ENCODE measurements at regions not wholly inside any gene's neighbourhood (a gene's known extent, or its start where the extent isn't known, plus 50 kb on each side); places are given as distances from the start of the nearest gene placed in this dataset.

- no peak for DNase-seq
Observed at GRCh38 chr16:5693426-5693825, 595.8 kb upstream of the EEF2KMT start.

- DNase-seq: no peak
Observed at GRCh38 chr16:5681966-5682365, 584.4 kb upstream of the EEF2KMT start.

DNA sequence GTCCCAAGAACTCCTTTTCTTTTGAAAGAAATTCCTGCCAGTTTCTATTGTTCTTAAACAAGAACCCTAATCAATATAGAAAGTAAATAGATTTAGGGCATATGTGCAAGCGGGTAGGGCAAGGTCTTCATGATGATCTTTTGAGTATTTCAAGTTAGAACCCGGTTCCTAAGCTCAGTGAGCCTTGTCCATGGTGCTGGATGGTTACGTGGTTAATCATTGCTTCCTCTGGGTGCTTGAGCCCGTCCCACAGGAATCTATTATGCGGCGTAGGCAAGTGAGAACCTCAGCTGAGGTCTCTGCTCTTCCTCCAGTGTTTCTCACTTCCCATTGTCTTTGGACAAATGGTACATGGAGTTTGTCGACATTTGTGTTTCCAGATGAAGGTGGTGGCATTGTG is 580.8 kb upstream of the EEF2KMT start:
- DNase-seq: no peak

- DNase-seq: no peak
Observed at GRCh38 chr16:5671421-5671820, 573.8 kb upstream of the EEF2KMT start.

- no peak for DNase-seq
Observed at GRCh38 chr16:5670198-5670597, 572.6 kb upstream of the EEF2KMT start.

GRCh38 chr16:5668553-5668952 is 571.0 kb upstream of the EEF2KMT start:
- no peak for DNase-seq

- no peak for DNase-seq
Observed at GRCh38 chr16:5665834-5666233, 568.2 kb upstream of the EEF2KMT start.

- DNase-seq: no peak
Observed at GRCh38 chr16:5653789-5654188, 556.2 kb upstream of the EEF2KMT start.

GRCh38 chr16:5653041-5653440 is 555.4 kb upstream of the EEF2KMT start:
- no peak for DNase-seq

DNA sequence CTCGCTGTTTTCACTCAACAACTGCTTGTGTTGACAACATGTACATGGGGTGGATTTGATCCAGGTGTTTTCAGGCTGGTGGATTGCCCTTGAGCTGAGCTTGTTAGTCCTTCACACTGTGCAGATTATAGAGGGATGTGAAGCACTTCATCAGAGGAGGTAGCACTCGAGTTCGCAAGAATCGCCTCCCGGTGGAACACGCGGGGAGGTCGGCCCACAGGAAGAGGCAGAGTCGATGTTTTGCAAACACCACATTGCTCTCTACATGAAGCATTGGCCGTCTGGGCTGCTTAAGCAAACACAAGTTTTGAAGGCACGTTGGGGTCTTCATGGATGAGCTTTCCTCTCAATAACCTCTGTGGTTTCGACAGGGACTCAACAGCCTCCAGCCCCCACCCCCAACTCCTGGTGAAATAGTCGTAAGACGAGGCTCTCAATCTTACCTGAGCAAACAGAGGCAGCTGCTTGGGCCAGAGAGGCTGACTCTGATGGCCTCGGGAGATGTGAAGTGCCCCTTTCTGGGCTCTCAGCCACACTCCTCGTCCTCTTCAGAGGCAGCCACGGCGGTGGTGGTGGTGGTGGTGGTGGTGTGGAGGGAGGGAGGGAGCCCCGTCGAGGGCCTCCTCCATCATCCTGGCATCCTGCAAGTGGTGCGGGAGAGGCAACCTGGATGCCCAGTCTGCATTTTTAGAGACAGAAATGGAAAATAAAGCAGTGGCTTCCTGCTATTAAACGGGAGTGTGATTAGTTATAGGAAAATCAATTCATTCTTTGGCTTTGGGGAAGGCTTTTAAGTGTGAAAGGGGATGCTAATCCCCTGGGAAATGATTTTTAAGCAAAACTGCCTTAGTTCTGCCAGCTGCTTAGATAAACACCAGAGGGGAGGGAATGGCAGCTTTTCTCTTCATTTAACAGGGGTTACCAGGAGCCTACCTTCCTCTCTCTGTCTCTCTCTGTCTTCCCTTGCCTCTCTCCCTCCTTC is 552.5 kb upstream of the EEF2KMT start:
- DNase-seq: no peak

GRCh38 chr16:5647051-5647450 is 549.5 kb upstream of the EEF2KMT start:
- no peak for DNase-seq

DNA sequence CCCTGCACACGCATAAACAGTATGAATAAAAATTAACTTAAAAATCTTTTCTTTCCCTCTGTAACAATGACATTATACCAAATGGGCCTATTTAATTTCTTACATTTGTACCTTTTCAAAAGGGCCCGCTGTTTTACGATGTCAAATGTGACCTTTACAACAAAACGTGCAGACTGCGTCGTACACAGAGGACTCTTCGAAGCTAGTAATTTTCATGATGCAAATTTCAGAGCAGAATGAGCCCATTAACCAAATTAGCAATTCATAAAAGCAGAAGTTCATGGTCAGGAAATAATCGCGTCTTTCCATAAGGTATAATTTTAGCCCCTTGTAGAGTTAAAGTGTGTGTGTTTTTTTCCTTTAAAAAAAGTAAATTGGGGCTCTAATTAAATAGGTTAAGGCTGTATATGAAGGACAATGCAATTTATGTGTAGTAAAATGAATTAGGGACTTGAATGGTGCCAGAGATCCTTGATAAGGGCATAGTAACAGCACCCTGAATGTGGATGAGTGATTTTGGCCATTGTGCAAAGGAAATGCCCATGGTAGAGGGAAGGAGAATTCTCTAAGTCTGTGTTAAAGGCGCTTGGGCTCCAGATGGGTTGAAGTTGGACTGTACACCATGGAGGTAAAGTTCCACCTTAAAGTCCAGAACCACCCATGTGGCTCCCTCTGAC is 546.4 kb upstream of the EEF2KMT start:
- DNase-seq: no peak

DNA sequence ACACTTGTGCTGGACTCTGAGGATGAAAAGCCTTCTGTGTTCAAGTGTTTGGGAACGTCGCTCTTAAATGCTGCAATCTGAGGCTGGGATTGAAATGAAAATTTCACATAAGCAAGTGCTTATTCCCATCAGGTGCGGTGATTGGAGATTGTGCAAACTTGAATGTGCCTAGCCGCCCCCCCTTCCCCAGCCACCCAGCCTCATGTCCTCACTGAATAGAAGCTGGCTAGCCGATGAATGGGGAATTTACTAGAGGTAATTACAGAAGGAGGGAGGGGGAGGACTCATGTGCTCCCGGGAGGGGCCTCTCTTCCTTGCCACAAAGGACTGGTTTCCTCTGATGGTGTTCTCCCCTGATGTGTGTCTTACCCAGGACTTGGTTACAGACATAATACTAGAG is 544.8 kb upstream of the EEF2KMT start:
- no peak for DNase-seq

DNA sequence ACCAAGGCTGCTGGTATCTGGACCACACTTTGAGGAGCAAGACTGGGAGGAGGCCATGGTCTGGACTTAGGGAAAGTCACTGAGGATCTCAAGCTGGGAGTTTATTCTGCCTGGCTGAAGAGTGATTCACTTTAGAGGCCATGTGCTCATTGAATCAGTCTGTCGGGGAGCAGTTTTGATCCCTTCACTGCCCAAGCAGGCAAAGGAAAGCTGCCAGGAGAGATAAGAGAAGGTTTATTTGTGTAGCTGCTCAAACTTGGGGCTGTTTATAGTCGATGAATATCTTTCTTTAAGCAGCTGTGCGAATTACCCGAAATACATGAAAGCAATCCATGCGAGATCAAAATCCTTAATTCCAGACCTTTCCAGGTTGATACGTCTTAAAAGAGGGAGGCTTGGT is 544.4 kb upstream of the EEF2KMT start:
- DNase-seq: no peak

GRCh38 chr16:5640883-5641282 is 543.3 kb upstream of the EEF2KMT start:
- DNase-seq: no peak

DNA sequence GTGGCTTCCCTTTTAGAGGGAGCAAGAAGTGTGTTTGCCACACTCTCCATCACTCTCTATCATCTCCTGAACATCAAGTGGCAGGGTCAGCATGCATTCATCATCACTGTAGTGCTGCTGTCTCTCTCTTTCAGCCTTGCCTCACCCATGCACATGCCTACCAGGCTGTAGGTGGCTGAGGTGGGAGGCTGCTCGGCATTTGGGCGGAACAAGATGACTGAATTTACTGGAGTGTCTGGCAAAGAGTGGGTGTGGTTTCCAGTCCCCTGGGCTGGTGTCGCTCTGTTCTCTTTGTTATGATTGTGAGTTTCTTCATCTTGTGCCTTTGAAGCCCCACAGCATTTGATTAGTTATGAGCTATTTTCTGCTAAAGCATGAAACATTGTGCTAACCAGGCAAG is 541.9 kb upstream of the EEF2KMT start:
- DNase-seq: no peak

- no peak for DNase-seq
Observed at GRCh38 chr16:5635331-5635730, 537.7 kb upstream of the EEF2KMT start.

DNA sequence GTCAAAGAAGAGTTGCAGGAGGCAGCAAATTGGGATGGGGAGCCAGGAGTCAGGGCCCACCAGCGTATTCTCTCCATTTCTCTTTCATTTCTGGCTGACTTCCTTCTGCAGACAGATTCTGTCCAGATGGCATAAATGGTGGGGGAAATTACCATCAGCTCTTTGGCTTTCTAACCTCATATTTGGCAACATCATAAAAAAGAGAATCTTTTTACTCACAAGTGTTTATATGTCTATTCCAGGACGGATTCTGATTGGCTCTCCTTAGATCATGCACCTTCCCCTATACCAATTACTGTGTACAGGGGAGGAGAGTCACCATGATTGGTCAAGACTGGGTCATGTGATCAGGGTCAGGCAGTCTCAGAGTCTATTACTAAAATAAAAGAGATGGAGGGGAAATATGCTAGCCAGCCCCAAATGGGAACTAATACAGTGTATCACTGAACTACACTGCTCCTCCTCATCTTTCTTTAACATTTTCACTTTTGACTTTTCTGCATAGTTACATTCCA is 537.1 kb upstream of the EEF2KMT start:
- no peak for DNase-seq

GRCh38 chr16:5633845-5634440 is 536.3 kb upstream of the EEF2KMT start:
- DNase-seq: no peak

- DNase-seq: no peak
Observed at GRCh38 chr16:5622234-5622884, 524.8 kb upstream of the EEF2KMT start.

DNA sequence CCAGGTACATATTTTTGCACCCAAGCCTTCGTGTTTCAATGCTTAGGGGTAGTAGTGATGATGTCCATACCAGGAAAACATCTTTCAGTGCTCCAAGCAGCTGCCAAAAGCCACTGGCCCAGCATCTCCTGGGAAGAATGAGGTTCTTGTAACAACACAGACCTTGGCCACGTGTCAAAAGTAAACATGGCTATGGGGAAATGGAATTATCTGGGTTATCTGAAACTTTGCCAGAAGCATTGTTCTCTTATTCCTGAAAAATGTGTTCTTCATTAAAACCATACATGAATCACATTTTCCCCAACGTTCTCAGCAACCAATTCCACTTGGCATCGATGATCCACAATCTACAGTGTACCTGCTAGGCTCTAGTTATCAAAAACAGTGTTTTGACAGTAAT is 524.2 kb upstream of the EEF2KMT start:
- DNase-seq: no peak

DNA sequence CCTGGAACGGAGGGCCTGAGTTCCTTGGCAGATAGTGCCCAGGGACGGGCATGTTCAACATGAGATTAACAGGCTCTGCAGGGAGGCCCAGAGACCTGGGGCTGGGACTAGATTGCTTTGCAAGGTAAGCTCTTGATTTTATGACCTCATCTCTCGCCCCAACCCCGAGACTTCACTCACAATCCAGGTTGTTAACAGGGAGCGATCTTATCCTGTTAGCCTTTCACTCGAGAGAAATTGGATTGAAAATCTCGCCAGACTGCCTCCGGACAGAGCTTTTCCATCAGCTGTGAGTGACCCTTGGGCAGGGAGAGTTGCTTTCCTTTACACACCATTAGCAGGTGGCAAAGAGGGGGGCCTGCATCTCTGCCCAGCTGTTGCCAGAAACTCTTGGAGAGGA is 521.7 kb upstream of the EEF2KMT start:
- no peak for DNase-seq

GRCh38 chr16:5616841-5617240 is 519.2 kb upstream of the EEF2KMT start:
- no peak for DNase-seq

Data from activated CD4-positive, alpha-beta T cell treated with anti-CD3 and anti-CD28 coated beads, Interleukin-2, amount 50 U/mL, for 1 hour (primary cell).